Lower leg skin (tissue), 3 donors: ENCODE measurements at regions not wholly inside any gene's neighbourhood (a gene's known extent, or its start where the extent isn't known, plus 50 kb on each side); places are given as distances from the start of the nearest gene placed in this dataset.

ENCODE experiments used
- CTCF ChIP-seq, 3 donors: fragments of 450-650 bp; IDR thresholded peaks; one replicate each; pipeline ENCODE4 v1.5.1; 2016; ENCODE audit warnings: antibody characterized with exemption in 3 of 3, mild to moderate bottlenecking in 3 of 3, moderate library complexity in 2 of 3
- POLR2A ChIP-seq, 2 donors: fragments of 450-650 bp; IDR thresholded peaks; one replicate each; pipeline ENCODE4 v1.6.1; 2016 to 2017; ENCODE audit warnings: antibody characterized with exemption in 2 of 2, mild to moderate bottlenecking in 1 of 2, moderate library complexity in 1 of 2

DNA sequence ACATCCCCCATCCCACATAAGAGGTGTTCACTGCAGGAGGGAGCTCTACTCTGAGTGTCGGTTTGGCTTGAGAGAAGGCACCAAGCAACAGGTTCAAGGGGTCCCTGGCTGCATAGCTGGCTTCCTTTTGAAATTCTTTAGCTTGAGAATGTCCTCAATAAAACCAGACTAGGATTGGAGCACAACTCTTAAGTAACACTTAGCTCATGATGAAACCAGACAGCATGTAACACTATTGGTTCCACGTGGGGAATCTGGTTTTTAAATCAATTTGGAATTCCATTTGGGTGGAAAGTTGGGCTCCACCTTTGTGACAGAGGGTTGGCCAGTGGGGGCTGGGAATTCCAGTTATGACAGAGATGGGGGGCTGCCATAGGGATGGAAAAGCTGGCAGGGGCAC, 281.2 kb downstream of the TLE3 start:
- TF ChIP-seq CTCF (IDR thresholded peaks at IDR 0.05) (no peak), POLR2A (IDR thresholded peaks at IDR 0.05) (no peak)
